Fibroblast of mammary gland (primary cell): ENCODE measurements at regions not wholly inside any gene's neighbourhood (a gene's known extent, or its start where the extent isn't known, plus 50 kb on each side); places are given as distances from the start of the nearest gene placed in this dataset.

ENCODE experiments used
- DNase-seq: peaks from one replicate; pipeline ENCODE4 v3.0.0-alpha.2; 2010; ENCODE audit warnings: low read depth
- H3K4me3 ChIP-seq: 2 replicates; pipeline ENCODE4 v1.5.1; 2011; ENCODE audit warnings: low read depth, mild to moderate bottlenecking, low read length, moderate library complexity; ENCODE audit not compliant: control insufficient read depth
- CTCF ChIP-seq: conservative IDR thresholded peaks from 2 replicates; pipeline ENCODE4 v1.5.1; 2011; ENCODE audit warnings: low read depth, low read length, inconsistent platforms; ENCODE audit not compliant: control insufficient read depth, insufficient read depth

GRCh38 chr13:40259899-40260298 lies 406.5 kb downstream of the FOXO1 start:
- peak; percentile 6 for DNase-seq
- no peak overlapping the region for H3K4me3 ChIP-seq
- TF ChIP-seq CTCF = no peak

GRCh38 chr13:40261336-40261735 lies 405.1 kb downstream of the FOXO1 start:
- no peak for TF ChIP-seq CTCF
- no peak overlapping the region for H3K4me3 ChIP-seq
- no peak for DNase-seq

GRCh38 chr13:40261947-40262346 lies 404.5 kb downstream of the FOXO1 start:
- no peak overlapping the region for H3K4me3 ChIP-seq
- DNase-seq = no peak
- TF ChIP-seq CTCF = no peak

- DNase-seq = peak; percentile 43
- no peak overlapping the region for H3K4me3 ChIP-seq
Measured at GRCh38 chr13:40269086-40269485, 397.4 kb downstream of the FOXO1 start.

GRCh38 chr13:40270726-40271125 lies 395.7 kb downstream of the FOXO1 start:
- no peak for DNase-seq
- TF ChIP-seq CTCF = no peak
- H3K4me3 ChIP-seq = no peak overlapping the region

More at GRCh38 chr13:40269086-40269485, 397.4 kb downstream of the FOXO1 start:
- TF ChIP-seq CTCF = no peak

GRCh38 chr13:40271271-40271885 lies 395.1 kb downstream of the FOXO1 start:
- DNase-seq = no peak
- H3K4me3 ChIP-seq = no peak overlapping the region
- TF ChIP-seq CTCF = no peak

GRCh38 chr13:40271931-40272775 lies 394.3 kb downstream of the FOXO1 start:
- peak; percentile 86 for DNase-seq
- no peak for TF ChIP-seq CTCF
- no peak overlapping the region for H3K4me3 ChIP-seq
